H1 (cell line): ENCODE measurements at regions not wholly inside any gene's neighbourhood (a gene's known extent, or its start where the extent isn't known, plus 50 kb on each side); places are given as distances from the start of the nearest gene placed in this dataset.

ENCODE experiments used
- CTCF ChIA-PET: fragments of 300-600 bp; sonication (Branson Sonifier 250); formaldehyde crosslinking; loops from one replicate; lab custom pipeline; 2021; ENCODE audit not compliant: partially characterized antibody; lab: Charles Lee
- POLR2A ChIA-PET: fragments of 300-600 bp; sonication (Branson Sonifier 250); formaldehyde crosslinking; loops from one replicate; lab custom pipeline; 2021; ENCODE audit warnings: inconsistent platforms; ENCODE audit not compliant: partially characterized antibody; lab: Charles Lee
- DNase-seq, 2 experiments: peaks; one replicate each; pipeline versions ENCODE4 v3.0.0 to v3.0.0-alpha.2; 2010 to 2022; ENCODE audit warnings: low spot score in 2 of 2, low read depth in 1 of 2, mixed read lengths in 1 of 2
- FAIRE-seq: peaks from 2 replicates; lab custom pipeline; 2011; peaks lifted over from hg19 to GRCh38; lab: Jason Lieb, UNC
- H2AFZ ChIP-seq: 2 replicates; pipeline ENCODE4 v1.8.1; 2012; ENCODE audit warnings: low read length, inconsistent platforms
- H2AK5ac ChIP-seq: 2 replicates; pipeline ENCODE4 v1.6.1; 2013; ENCODE audit warnings: low read depth, low read length
- H2BK120ac ChIP-seq: replicated peaks from 2 replicates; pipeline ENCODE3; 2013; ENCODE audit warnings: low read depth, low read length, inconsistent platforms
- H2BK12ac ChIP-seq: 2 replicates; pipeline ENCODE4 v1.6.1; 2013; ENCODE audit warnings: low read depth, low read length
- H2BK15ac ChIP-seq: 2 replicates; pipeline ENCODE4 v1.6.1; 2013; ENCODE audit warnings: low read length
- H2BK20ac ChIP-seq: 2 replicates; pipeline ENCODE4 v1.6.1; 2013; ENCODE audit warnings: low read length
- H2BK5ac ChIP-seq: 2 replicates; pipeline ENCODE4 v1.6.1; 2013; ENCODE audit warnings: low read depth, low read length
- H3K14ac ChIP-seq: 2 replicates; pipeline ENCODE4 v1.6.1; 2013; ENCODE audit warnings: inconsistent platforms; ENCODE audit not compliant: insufficient read length
- H3K18ac ChIP-seq: 2 replicates; pipeline ENCODE4 v1.6.1; 2013; ENCODE audit warnings: low read length; ENCODE audit errors: extremely low read depth
- H3K23ac ChIP-seq: 2 replicates; pipeline ENCODE4 v1.6.1; 2013; ENCODE audit warnings: inconsistent platforms; ENCODE audit not compliant: insufficient read length
- H3K23me2 ChIP-seq: 2 replicates; pipeline ENCODE4 v1.6.1; 2013; ENCODE audit warnings: low read depth, low read length
- H3K27ac ChIP-seq: 2 replicates; pipeline ENCODE4 v1.6.1; 2011; ENCODE audit warnings: low read depth, low read length, inconsistent platforms
- H3K27me3 ChIP-seq, 4 experiments: replicated peaks in 1 of 4; 1 replicate in 1 of 4; 2 replicates in 3 of 4; pipeline versions ENCODE4 v1.6.1 to v1.8.1; 2011 to 2013; ENCODE audit warnings: low read length in 3 of 4, mild to moderate bottlenecking in 3 of 4, inconsistent platforms in 2 of 4, mixed read lengths in 2 of 4, moderate library complexity in 1 of 4; ENCODE audit not compliant: control insufficient read depth in 3 of 4, insufficient read depth in 3 of 4; ENCODE audit errors: extremely low read depth in 1 of 4
- H3K36me3 ChIP-seq, 4 experiments: 2 replicates each; pipeline versions ENCODE4 v1.6.1 to v1.8.1; 2011 to 2013; ENCODE audit warnings: mild to moderate bottlenecking in 4 of 4, low read length in 3 of 4, moderate library complexity in 2 of 4, control low read depth in 1 of 4, inconsistent platforms in 1 of 4; ENCODE audit not compliant: insufficient read depth in 4 of 4, control insufficient read depth in 2 of 4
- H3K4ac ChIP-seq: replicated peaks from 2 replicates; pipeline ENCODE3; 2013; ENCODE audit warnings: low read length, low read depth, mixed read lengths, inconsistent platforms; ENCODE audit not compliant: insufficient read length
- H3K4me1 ChIP-seq, 4 experiments: replicated peaks in 1 of 4; 1 replicate in 1 of 4; 2 replicates in 3 of 4; pipeline versions ENCODE4 v1.6.1 to v1.8.1; 2011 to 2013; ENCODE audit warnings: low read length in 3 of 4, inconsistent platforms in 2 of 4, mixed read lengths in 1 of 4; ENCODE audit not compliant: insufficient read depth in 4 of 4, control insufficient read depth in 3 of 4
- H3K4me2 ChIP-seq, 2 experiments: 2 replicates each; pipeline versions ENCODE4 v1.6.1 to v1.8.1; 2011 to 2013; ENCODE audit warnings: low read depth in 2 of 2, low read length in 2 of 2, control low read depth in 1 of 2, inconsistent platforms in 1 of 2, mild to moderate bottlenecking in 1 of 2; ENCODE audit not compliant: insufficient read depth in 1 of 2
- H3K4me3 ChIP-seq, 4 experiments: fragments of 200-600, 300-600 bp in 1 of 4; sonication (generic), shearing (Covaris generic), sonication (Bioruptor Twin) in 1 of 4; 2 replicates each; pipeline versions ENCODE4 v1.5.1 to v1.8.1; 2011 to 2016; ENCODE audit warnings: low read length in 4 of 4, low read depth in 3 of 4, control low read depth in 2 of 4, inconsistent platforms in 2 of 4, mild to moderate bottlenecking in 2 of 4, mixed read lengths in 1 of 4, moderate library complexity in 1 of 4; ENCODE audit not compliant: insufficient read depth in 2 of 4; ENCODE audit errors: extremely low read depth in 1 of 4
- H3K56ac ChIP-seq: replicated peaks from 2 replicates; pipeline ENCODE3; 2013; ENCODE audit warnings: low read depth, mild to moderate bottlenecking, mixed read lengths, low read length, inconsistent platforms; ENCODE audit not compliant: insufficient read length
- H3K79me1 ChIP-seq: 2 replicates; pipeline ENCODE4 v1.6.1; 2013; ENCODE audit warnings: low read depth, low read length, control low read depth
- H3K79me2 ChIP-seq, 2 experiments: 2 replicates each; pipeline versions ENCODE4 v1.6.1 to v1.8.1; 2012 to 2013; ENCODE audit warnings: low read length in 2 of 2, mild to moderate bottlenecking in 2 of 2, inconsistent platforms in 1 of 2; ENCODE audit not compliant: insufficient read depth in 2 of 2, control insufficient read depth in 1 of 2
- H3K9ac ChIP-seq, 4 experiments: replicated peaks in 1 of 4; 1 replicate in 1 of 4; 2 replicates in 3 of 4; pipeline versions ENCODE4 v1.6.1 to v1.8.1; 2011 to 2013; ENCODE audit warnings: low read depth in 3 of 4, low read length in 3 of 4, control low read depth in 2 of 4, mild to moderate bottlenecking in 2 of 4, moderate library complexity in 2 of 4, inconsistent platforms in 1 of 4; ENCODE audit errors: extremely low read depth in 1 of 4
- H3K9me3 ChIP-seq, 2 experiments: 2 replicates each; pipeline versions ENCODE4 v1.6.1 to v1.8.1; 2012 to 2013; ENCODE audit warnings: mild to moderate bottlenecking in 2 of 2, moderate library complexity in 2 of 2, control low read depth in 1 of 2, inconsistent platforms in 1 of 2, low read depth in 1 of 2, low read length in 1 of 2, mixed read lengths in 1 of 2; ENCODE audit not compliant: insufficient read depth in 2 of 2
- H4K20me1 ChIP-seq, 2 experiments: replicated peaks in 1 of 2; 2 replicates each; pipeline versions ENCODE3 to v1.8.1; 2011 to 2013; ENCODE audit warnings: inconsistent platforms in 2 of 2, low read length in 2 of 2, mild to moderate bottlenecking in 1 of 2; ENCODE audit not compliant: insufficient read depth in 2 of 2, control insufficient read depth in 1 of 2
- H4K5ac ChIP-seq: 2 replicates; pipeline ENCODE4 v1.6.1; 2013; ENCODE audit warnings: low read length, low read depth, mixed read lengths, inconsistent platforms; ENCODE audit not compliant: insufficient read length
- H4K8ac ChIP-seq: 2 replicates; pipeline ENCODE4 v1.8.0; 2013; ENCODE audit warnings: mild to moderate bottlenecking, moderate library complexity, low read length, inconsistent platforms; ENCODE audit not compliant: insufficient read depth; ENCODE audit errors: extremely low read depth
- H4K91ac ChIP-seq: replicated peaks from 2 replicates; pipeline ENCODE3; 2013; ENCODE audit warnings: low read length, mixed read lengths, inconsistent platforms; ENCODE audit not compliant: insufficient read length
- WGBS, 2 experiments: shearing (Covaris generic) in 1 of 2; methylation state at CpG; one replicate each; pipeline versions ENCODE4 v1.1.6 to v1.1.7; 2013 to 2015; ENCODE audit warnings: low lambda C conversion rate in 2 of 2, mixed read lengths in 2 of 2, inconsistent platforms in 1 of 2, low coverage in 1 of 2, missing lambda C conversion rate in 1 of 2; ENCODE audit not compliant: insufficient replicate concordance in 2 of 2, insufficient coverage in 1 of 2, insufficient read length in 1 of 2; ENCODE audit errors: extremely low coverage in 1 of 2, missing lambda C conversion rate in 1 of 2; 5-methylcytosine and 5-hydroxymethylcytosine counted together

DNA sequence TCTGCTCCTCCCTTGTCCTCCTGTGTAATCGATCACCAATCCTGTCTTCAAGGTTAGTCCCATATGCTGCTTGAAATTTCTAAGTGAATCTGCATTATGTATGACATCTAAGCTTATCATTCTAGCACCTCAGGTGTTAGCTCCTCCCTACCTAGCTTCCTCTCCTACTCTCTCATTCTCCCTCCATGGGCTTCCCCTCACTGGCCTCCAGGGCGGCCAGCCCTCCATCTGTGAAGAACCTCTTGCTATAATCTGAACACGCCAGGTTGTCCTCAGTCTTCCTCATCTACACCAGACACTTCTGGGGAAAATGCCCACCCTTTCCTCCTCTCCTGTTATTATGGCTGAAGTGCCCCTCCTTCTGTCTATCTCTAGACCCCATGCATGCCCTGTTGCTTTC, 599.3 kb upstream of the KLF4 start:
- no peak overlapping the region for H3K4me2 ChIP-seq
- no peak overlapping the region for H3K23ac ChIP-seq
- H4K8ac ChIP-seq = no peak overlapping the region
- no peak overlapping the region for H2AFZ ChIP-seq
- peaks cover 0 to 3% (median 0%) of the 10 kb centered on the region in 4 experiments; a peak in 2 of 7 replicates for H3K27me3 ChIP-seq
- H2AK5ac ChIP-seq = no peak overlapping the region
- no peak overlapping the region for H2BK20ac ChIP-seq
- H3K27ac ChIP-seq = no peak overlapping the region
- H2BK120ac ChIP-seq = no peak overlapping the region
- CTCF ChIA-PET = interaction anchor here (0.6 to 1.1 kb wide), 2 partner anchors 15 to 24 kb away, joined by 3 read pairs; no protein-coding TSS in a partner anchor
- no peaks in the 10 kb centered on the region for H3K79me1 ChIP-seq
- no peak overlapping the region for H3K4ac ChIP-seq
- H4K5ac ChIP-seq = no peak overlapping the region
- H3K23me2 ChIP-seq = no peaks in the 10 kb centered on the region
- H2BK12ac ChIP-seq = no peak overlapping the region
- H4K20me1 ChIP-seq = no peaks in the 10 kb centered on the region
- H3K9ac ChIP-seq = no peak overlapping the region
- no peak overlapping the region for H3K4me3 ChIP-seq
- WGBS, 2 experiments = 97% methylated on average over 3 of the region's 3 CpGs; no CpG with 5 or more reads in 1 of the 2 experiments
- H2BK15ac ChIP-seq = no peak overlapping the region
- no peak overlapping the region for H3K18ac ChIP-seq
- peaks cover 2 to 9% (median 7%) of the 10 kb centered on the region in 4 experiments; a peak in 6 of 7 replicates for H3K4me1 ChIP-seq
- FAIRE-seq (no peak), DNase-seq (no peak)
- H2BK5ac ChIP-seq = no peak overlapping the region
- H4K91ac ChIP-seq = no peak overlapping the region
- peaks cover 5 to 6% of the 10 kb centered on the region in 2 experiments; a peak in 2 of 4 replicates for H3K9me3 ChIP-seq
- H3K14ac ChIP-seq = no peak overlapping the region
- H3K56ac ChIP-seq = no peak overlapping the region
- H3K79me2 ChIP-seq = no peaks in the 10 kb centered on the region
- POLR2A ChIA-PET = no interaction called here
- 0 out of 8 replicates have a peak, but pooled peaks cover 0 to 2% (median 0%) of the 10 kb centered on the region in 4 experiments for H3K36me3 ChIP-seq
